ENCODE measurements at regions not wholly inside any gene's neighbourhood (a gene's known extent, or its start where the extent isn't known, plus 50 kb on each side); places are given as distances from the start of the nearest gene placed in this dataset.
A peak's percentile ranks its signal among the peaks of the same experiment; 100 is the strongest.

DNA sequence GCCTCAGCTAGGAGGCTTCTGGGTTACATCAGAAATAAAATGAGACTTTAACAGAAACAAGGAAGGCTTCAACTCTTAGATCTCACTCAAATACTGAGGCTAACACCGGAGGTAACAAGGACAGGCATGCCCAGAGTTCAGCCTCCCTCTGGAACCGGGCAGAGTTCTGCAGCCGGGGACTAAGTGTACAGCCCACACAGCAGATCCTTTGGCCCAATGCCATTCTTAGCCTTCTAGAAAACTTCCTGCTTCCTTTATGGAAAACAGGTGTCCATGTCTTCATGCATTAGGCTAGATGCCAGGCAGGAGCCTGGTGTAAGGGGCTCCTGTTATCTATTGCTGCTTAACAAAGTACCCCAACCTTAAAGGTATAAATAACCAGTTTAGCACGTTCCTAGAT is 369.7 kb downstream of the BCOR start:
- Histone ChIP-seq H3K27me3 (peaks cover 0 to 6% (median 0%) of the 10 kb centered on the region in 4 donors), H3K4me1 (peaks cover 0 to 10% (median 1%) of the 10 kb centered on the region in 3 donors), H3K9me3 (no peaks in the 10 kb centered on the region), H3K36me3 (no peaks in the 10 kb centered on the region), H3K4me3 (no peak overlapping the region), H3K27ac (no peak overlapping the region)
- WGBS, 2 donors: 44 to 46% methylated on average over 4 of the region's 4 CpGs
- intact Hi-C loops (cut with DNase I): no loop called here
- no peak for ATAC-seq
- no peak for FAIRE-seq
- TF ChIP-seq, protein P1, sequence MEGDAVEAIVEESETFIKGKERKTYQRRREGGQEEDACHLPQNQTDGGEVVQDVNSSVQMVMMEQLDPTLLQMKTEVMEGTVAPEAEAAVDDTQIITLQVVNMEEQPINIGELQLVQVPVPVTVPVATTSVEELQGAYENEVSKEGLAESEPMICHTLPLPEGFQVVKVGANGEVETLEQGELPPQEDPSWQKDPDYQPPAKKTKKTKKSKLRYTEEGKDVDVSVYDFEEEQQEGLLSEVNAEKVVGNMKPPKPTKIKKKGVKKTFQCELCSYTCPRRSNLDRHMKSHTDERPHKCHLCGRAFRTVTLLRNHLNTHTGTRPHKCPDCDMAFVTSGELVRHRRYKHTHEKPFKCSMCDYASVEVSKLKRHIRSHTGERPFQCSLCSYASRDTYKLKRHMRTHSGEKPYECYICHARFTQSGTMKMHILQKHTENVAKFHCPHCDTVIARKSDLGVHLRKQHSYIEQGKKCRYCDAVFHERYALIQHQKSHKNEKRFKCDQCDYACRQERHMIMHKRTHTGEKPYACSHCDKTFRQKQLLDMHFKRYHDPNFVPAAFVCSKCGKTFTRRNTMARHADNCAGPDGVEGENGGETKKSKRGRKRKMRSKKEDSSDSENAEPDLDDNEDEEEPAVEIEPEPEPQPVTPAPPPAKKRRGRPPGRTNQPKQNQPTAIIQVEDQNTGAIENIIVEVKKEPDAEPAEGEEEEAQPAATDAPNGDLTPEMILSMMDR (IDR thresholded peaks at IDR 0.05): no peak
- DNase-seq: no peak

DNA sequence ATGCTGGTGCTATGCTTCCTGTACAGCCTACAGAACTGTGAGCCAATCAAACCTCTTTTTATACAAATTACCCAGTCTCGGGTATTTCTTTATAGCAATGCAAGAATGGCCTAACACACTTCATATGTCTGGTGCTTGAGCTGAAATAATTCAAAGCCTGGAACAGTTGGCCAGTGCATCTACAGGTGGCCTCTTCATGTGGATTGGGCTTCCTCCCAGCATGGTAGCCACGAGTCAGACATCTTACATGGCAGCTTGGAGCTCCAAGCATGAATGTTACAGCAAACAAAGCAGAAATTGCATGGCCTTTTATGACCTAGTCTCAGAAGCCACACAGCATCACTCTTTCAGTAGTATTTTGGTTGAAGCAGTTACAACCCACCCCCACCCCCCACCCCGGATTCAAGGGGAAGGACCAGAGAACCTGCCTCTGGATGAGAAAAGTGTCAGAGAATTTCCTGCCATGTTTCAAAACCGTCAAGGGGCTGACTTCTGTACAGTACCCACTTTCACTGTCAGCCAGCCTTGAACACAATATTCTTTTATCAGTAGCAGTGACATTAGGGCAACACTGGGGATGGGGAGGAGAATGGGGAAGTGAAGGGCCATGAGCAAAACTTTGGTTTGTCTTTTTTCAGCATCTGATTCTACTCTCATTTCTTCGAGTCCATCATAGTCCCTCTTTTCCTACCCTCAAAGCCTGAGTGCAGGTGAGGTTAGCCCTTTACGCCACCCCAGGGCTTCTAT is 368.7 kb downstream of the BCOR start:
- peaks cover 0 to 10% (median 6%) of the 10 kb centered on the region in 3 donors for H3K4me1 ChIP-seq
- no peaks in the 10 kb centered on the region for H3K9me3 ChIP-seq
- DNase-seq: no peak
- TF ChIP-seq, protein P1 (IDR thresholded peaks at IDR 0.05): no peak
- 77 to 87% methylated on average over 6 of the region's 6 CpGs for WGBS, 2 donors
- H3K27ac ChIP-seq: no peak overlapping the region
- no peak for ATAC-seq
- H3K4me3 ChIP-seq: no peak overlapping the region
- peaks cover 0 to 6% (median 0%) of the 10 kb centered on the region in 4 donors for H3K27me3 ChIP-seq
- intact Hi-C loops (cut with DNase I): no loop called here
- no peak for FAIRE-seq
- no peaks in the 10 kb centered on the region for H3K36me3 ChIP-seq

DNA sequence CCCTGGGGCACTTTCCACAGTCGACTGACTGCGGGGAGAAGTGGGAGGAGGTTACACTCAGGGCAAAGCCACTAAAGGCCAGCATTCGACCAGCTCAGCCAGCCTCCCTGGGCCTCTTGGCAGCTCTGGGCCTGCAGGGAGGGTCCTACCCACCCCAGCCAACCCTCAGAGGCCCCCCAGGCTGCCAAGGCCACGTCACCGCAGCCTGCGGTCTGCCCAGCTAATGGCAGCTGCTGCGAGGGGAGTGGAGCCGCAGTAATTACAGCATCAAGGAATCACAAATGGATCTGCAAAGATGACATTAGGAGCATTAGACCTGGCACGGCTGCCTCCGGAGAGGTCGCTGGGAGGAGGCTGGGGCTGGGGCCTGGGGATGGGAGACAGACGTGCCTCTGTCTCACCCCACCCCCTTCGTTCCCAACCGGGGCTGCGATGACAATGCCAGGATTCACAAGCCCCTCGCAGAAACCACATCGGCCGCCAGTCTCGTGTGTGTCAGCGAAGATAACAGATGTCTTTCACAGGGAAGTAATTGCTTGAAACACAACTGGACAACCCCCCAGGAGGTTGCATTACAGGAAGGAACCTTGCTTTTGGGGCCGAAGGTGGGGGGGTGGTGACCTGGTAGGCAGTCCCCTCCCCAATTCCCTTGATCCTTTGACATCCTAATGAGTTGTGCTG is 367.6 kb downstream of the BCOR start:
- no peaks in the 10 kb centered on the region for H3K36me3 ChIP-seq
- peaks cover 0 to 6% (median 0%) of the 10 kb centered on the region in 4 donors for H3K27me3 ChIP-seq
- intact Hi-C loops (cut with DNase I): loop anchor here in 2 of 3 donors (10.0 kb wide), 2 partner anchors 85 to 545 kb away; no protein-coding TSS in a partner anchor
- H3K9me3 ChIP-seq: no peaks in the 10 kb centered on the region
- no peak overlapping the region for H3K4me3 ChIP-seq
- TF ChIP-seq, protein P1 (IDR thresholded peaks at IDR 0.05): no peak
- H3K4me1 ChIP-seq: peaks cover 0 to 13% (median 10%) of the 10 kb centered on the region in 3 donors
- no peak overlapping the region for H3K27ac ChIP-seq
- 43 to 45% methylated on average over 21 of the region's 21 CpGs for WGBS, 2 donors
- ATAC-seq: no peak
- no peak for FAIRE-seq
- peak in 1 of 6 donors; percentile 59 for DNase-seq

DNA sequence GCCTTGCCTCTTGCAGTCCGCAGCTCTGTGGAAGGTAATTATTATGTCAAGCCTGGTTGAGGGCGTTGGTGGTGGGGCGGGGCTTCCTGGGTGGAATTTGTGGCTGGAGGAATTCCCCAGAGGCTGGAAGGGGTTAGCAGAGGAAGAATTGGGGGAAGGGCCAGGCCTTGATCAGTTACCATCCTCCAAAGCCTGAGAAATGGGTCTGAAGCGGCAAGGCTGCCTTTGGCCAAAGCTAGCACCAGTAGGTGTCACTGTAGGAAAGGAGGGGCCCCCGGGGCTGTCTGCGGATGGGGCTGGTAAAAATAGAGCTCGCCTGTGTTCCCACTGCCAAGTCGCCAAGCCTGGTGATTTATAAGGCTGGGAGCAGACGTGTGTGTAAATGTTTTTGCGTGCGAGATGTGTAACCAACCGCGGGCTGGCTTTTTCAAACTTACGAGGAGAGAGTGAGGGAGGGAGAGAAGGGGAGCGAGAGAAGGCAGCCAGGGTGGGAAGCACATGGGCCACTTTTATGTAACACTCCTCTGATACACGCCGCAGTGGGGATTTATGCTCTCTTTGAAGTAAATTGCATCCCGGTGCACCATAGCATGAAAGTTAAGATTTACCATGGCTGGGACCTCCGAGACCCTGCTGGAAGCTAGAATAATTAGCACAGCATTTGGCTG is 367.0 kb downstream of the BCOR start:
- no peak for FAIRE-seq
- intact Hi-C loops (cut with DNase I): loop anchor here in 2 of 3 donors (10.0 kb wide), 2 partner anchors 84 to 544 kb away; no protein-coding TSS in a partner anchor
- H3K9me3 ChIP-seq: no peaks in the 10 kb centered on the region
- no peaks in the 10 kb centered on the region for H3K36me3 ChIP-seq
- TF ChIP-seq, protein P1 (IDR thresholded peaks at IDR 0.05): peak in 3 of 4 donors; percentile 24 to 34 (median 30)
- peaks cover 0 to 5% (median 0%) of the 10 kb centered on the region in 4 donors for H3K27me3 ChIP-seq
- peaks cover 0 to 13% (median 10%) of the 10 kb centered on the region in 3 donors for H3K4me1 ChIP-seq
- peak; percentile 62 to 87 (median 73) for DNase-seq
- H3K4me3 ChIP-seq: no peak overlapping the region
- ATAC-seq: peak; percentile 67 to 88 (median 86)
- H3K27ac ChIP-seq: peak overlapping the region in 1 of 4 donors; percentile 17
- 11 to 16% methylated on average over 19 of the region's 19 CpGs for WGBS, 2 donors
